ENCODE measurements at regions not wholly inside any gene's neighbourhood (a gene's known extent, or its start where the extent isn't known, plus 50 kb on each side); places are given as distances from the start of the nearest gene placed in this dataset.

DNA sequence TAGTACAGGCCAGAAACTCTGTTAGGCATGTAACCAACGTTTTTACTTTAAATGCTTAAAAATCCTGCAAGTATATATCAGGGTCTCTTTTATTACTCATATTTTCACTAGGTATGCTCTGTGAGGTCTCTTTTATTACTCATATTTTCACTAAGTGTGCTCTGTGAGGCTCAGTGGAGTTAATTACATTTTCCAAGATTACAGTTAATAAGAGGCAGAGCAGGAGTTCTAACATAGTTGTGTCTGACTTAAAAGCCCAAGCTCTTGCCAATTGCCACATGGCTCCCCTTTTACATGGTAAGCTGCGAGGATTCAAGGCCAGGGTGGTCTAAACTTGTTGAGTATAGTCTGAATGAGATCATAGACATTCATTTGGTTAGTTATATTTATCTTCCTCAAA is 81.0 kb upstream of the ARMCX2 start:
- no peak for TF ChIP-seq EZH2 (IDR thresholded peaks at IDR 0.05; ENCODE audit: borderline replicate concordance, insufficient read depth, low read length, poor library complexity, severe bottlenecking)
- no peak for TF ChIP-seq EP300 (conservative IDR thresholded peaks at IDR 0.05; ENCODE audit: poor library complexity, severe bottlenecking)
- TF ChIP-seq, protein P1, sequence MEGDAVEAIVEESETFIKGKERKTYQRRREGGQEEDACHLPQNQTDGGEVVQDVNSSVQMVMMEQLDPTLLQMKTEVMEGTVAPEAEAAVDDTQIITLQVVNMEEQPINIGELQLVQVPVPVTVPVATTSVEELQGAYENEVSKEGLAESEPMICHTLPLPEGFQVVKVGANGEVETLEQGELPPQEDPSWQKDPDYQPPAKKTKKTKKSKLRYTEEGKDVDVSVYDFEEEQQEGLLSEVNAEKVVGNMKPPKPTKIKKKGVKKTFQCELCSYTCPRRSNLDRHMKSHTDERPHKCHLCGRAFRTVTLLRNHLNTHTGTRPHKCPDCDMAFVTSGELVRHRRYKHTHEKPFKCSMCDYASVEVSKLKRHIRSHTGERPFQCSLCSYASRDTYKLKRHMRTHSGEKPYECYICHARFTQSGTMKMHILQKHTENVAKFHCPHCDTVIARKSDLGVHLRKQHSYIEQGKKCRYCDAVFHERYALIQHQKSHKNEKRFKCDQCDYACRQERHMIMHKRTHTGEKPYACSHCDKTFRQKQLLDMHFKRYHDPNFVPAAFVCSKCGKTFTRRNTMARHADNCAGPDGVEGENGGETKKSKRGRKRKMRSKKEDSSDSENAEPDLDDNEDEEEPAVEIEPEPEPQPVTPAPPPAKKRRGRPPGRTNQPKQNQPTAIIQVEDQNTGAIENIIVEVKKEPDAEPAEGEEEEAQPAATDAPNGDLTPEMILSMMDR (IDR thresholded peaks at IDR 0.05; ENCODE audit: poor library complexity, severe bottlenecking): no peak
- TF ChIP-seq POLR2AphosphoS5 (IDR thresholded peaks at IDR 0.05): no peak
- no peak for TF ChIP-seq SMC3 (conservative IDR thresholded peaks at IDR 0.05; ENCODE audit: poor library complexity)
- TF ChIP-seq, protein P2, sequence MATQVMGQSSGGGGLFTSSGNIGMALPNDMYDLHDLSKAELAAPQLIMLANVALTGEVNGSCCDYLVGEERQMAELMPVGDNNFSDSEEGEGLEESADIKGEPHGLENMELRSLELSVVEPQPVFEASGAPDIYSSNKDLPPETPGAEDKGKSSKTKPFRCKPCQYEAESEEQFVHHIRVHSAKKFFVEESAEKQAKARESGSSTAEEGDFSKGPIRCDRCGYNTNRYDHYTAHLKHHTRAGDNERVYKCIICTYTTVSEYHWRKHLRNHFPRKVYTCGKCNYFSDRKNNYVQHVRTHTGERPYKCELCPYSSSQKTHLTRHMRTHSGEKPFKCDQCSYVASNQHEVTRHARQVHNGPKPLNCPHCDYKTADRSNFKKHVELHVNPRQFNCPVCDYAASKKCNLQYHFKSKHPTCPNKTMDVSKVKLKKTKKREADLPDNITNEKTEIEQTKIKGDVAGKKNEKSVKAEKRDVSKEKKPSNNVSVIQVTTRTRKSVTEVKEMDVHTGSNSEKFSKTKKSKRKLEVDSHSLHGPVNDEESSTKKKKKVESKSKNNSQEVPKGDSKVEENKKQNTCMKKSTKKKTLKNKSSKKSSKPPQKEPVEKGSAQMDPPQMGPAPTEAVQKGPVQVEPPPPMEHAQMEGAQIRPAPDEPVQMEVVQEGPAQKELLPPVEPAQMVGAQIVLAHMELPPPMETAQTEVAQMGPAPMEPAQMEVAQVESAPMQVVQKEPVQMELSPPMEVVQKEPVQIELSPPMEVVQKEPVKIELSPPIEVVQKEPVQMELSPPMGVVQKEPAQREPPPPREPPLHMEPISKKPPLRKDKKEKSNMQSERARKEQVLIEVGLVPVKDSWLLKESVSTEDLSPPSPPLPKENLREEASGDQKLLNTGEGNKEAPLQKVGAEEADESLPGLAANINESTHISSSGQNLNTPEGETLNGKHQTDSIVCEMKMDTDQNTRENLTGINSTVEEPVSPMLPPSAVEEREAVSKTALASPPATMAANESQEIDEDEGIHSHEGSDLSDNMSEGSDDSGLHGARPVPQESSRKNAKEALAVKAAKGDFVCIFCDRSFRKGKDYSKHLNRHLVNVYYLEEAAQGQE (IDR thresholded peaks at IDR 0.05; ENCODE audit: borderline replicate concordance): no peak
- no peak for TF ChIP-seq MXI1 (conservative IDR thresholded peaks at IDR 0.05; ENCODE audit: poor library complexity, severe bottlenecking)
- TF ChIP-seq RAD21 (conservative IDR thresholded peaks at IDR 0.05): no peak
- TF ChIP-seq TAF1 (IDR thresholded peaks at IDR 0.05; ENCODE audit: low read depth): no peak
